ENCODE measurements at regions not wholly inside any gene's neighbourhood (a gene's known extent, or its start where the extent isn't known, plus 50 kb on each side); places are given as distances from the start of the nearest gene placed in this dataset.

GRCh38 chr9:107674721-107675277, 185.2 kb upstream of the KLF4 start:
- peak overlapping the region in 10 of 11 experiments; percentile 55 to 92 (median 68); a peak in 19 of 22 replicates for H3K27ac ChIP-seq
- H3K4me2 ChIP-seq: peak overlapping the region in 9 of 11 experiments; percentile 24 to 84 (median 65); a peak in 16 of 22 replicates
- no peaks in the 10 kb centered on the region for H4K20me1 ChIP-seq
- H3K9me3 ChIP-seq (replicated peaks in 1 of 11): 0 out of 22 replicates have a peak, but pooled peaks cover 0 to 7% (median 0%) of the 10 kb centered on the region in 11 experiments
- H3K36me3 ChIP-seq: no peaks in the 10 kb centered on the region
- peak overlapping the region in 6 of 11 experiments; percentile 18 to 78 (median 63); a peak in 11 of 22 replicates for H3K9ac ChIP-seq
- no peak overlapping the region for H3K4me3 ChIP-seq
- no peaks in the 10 kb centered on the region for H3K27me3 ChIP-seq
- TF ChIP-seq Cebpa-rat (IDR thresholded peaks at IDR 0.05): peak; percentile 45 to 93 (median 73); a peak in 19 of 22 replicates
- H3K4me1 ChIP-seq: peaks cover 0 to 43% (median 28%) of the 10 kb centered on the region in 10 experiments; a peak in 13 of 20 replicates

- Histone ChIP-seq H3K9me3 (replicated peaks in 1 of 11) (0 out of 22 replicates have a peak, but pooled peaks cover 0 to 7% (median 0%) of the 10 kb centered on the region in 11 experiments), H3K4me1 (peaks cover 0 to 43% (median 28%) of the 10 kb centered on the region in 10 experiments; a peak in 13 of 20 replicates), H3K27ac (peak overlapping the region in 10 of 11 experiments; percentile 41 to 92 (median 68); a peak in 18 of 22 replicates), H3K4me3 (no peak overlapping the region), H4K20me1 (no peaks in the 10 kb centered on the region), H3K36me3 (no peaks in the 10 kb centered on the region), H3K27me3 (no peaks in the 10 kb centered on the region), H3K4me2 (peak overlapping the region in 9 of 11 experiments; percentile 24 to 84 (median 65); a peak in 16 of 22 replicates), H3K9ac (peak overlapping the region in 5 of 11 experiments; percentile 28 to 78 (median 60); a peak in 9 of 22 replicates)
- no peak for TF ChIP-seq Cebpa-rat (IDR thresholded peaks at IDR 0.05)
Measured at GRCh38 chr9:107673861-107674720, 184.5 kb upstream of the KLF4 start.

DNA sequence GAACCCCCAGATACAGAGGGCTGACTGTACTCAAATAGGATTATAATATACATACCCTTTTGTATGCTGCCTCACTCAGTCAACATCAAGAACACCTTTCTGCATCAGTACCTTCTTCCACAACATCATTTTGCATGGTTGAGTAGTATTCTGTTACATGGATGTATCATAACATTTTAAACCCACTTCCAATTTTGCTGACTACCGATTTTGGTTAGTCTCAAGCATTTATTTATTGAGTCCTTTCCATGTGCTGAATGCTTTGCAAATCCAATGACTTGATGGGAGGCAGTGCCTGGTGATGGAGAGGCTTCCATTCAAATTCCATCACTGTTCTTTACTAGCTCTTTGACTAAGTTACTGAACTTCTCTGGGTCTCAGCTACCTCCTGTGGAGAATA, 182.0 kb upstream of the KLF4 start:
- TF ChIP-seq Cebpa-rat (IDR thresholded peaks at IDR 0.05): no peak
- Histone ChIP-seq H3K4me2 (no peak overlapping the region), H3K27ac (no peak overlapping the region), H3K9ac (no peak overlapping the region), H3K27me3 (no peaks in the 10 kb centered on the region), H3K4me1 (peaks cover 0 to 41% (median 27%) of the 10 kb centered on the region in 10 experiments; a peak in 13 of 20 replicates), H3K36me3 (no peaks in the 10 kb centered on the region), H3K4me3 (no peak overlapping the region), H4K20me1 (no peaks in the 10 kb centered on the region), H3K9me3 (replicated peaks in 1 of 11) (0 out of 22 replicates have a peak, but pooled peaks cover 0 to 7% (median 0%) of the 10 kb centered on the region in 11 experiments)

DNA sequence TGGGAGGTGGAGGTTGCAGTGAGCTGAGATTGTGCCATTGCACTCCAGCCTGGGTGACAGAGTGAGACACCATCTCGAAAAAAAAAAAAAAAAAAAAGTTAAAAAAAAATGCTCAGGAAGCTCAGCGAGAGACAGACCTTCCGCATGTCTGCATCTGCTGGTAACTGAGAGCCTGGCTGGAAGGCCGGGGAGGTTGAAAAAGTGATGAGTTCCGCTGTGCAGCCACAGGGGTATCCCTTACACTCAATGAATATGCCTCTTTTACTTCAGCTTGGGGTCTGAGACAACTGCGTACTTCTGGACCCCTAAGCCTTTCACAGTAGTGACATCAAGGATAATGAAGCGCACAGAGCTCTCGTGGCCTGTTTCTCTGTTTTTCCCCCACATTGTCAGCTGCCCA, 179.9 kb upstream of the KLF4 start:
- H3K27ac ChIP-seq: no peak overlapping the region
- no peaks in the 10 kb centered on the region for H3K27me3 ChIP-seq
- 0 out of 22 replicates have a peak, but pooled peaks cover 0 to 7% (median 0%) of the 10 kb centered on the region in 11 experiments for H3K9me3 ChIP-seq (replicated peaks in 1 of 11)
- peaks cover 0 to 19% (median 9%) of the 10 kb centered on the region in 10 experiments; a peak in 12 of 20 replicates for H3K4me1 ChIP-seq
- H3K4me2 ChIP-seq: no peak overlapping the region
- no peaks in the 10 kb centered on the region for H3K36me3 ChIP-seq
- no peaks in the 10 kb centered on the region for H4K20me1 ChIP-seq
- no peak for TF ChIP-seq Cebpa-rat (IDR thresholded peaks at IDR 0.05)
- no peak overlapping the region for H3K9ac ChIP-seq
- H3K4me3 ChIP-seq: no peak overlapping the region

DNA sequence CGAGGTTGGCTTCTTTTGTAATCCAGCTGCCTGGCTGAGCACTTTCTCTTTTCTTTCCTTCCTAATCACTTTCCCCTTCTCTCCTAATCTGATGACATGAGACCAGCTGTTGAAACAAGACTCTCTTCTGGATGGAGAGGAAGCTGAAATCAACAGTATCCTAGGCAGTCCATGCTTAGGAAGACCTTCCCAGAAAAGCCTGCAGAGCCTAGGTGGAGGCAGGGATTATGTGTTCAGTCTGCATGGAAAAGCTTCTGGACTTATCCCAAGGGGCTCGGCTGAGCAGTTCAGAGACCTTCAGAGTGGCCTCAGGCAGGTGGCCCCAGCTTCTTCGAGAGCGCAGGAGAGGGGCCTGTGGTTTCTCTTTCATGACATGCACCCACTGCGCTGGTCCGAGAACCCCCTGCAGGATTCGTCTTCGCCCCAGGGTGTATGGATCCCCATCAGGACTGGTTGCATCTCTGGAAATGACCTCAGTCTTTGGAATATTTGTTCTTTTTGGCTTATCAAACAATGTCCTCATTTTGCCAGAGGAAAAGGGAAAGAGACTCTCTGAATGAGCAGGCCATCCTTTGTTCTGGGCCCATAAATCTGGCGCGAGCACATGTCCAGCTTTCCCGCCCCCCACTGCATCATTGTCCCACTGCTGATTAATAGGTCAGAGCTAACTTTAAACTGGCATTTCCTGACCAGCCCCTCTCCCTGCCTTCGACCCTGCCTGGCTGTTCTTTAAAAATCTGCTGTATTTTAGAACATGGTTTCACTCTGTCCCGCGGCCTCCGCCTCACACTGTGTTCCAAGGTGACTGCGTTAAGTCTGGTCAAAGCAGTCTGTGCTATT, 177.9 kb upstream of the KLF4 start:
- Histone ChIP-seq H3K27ac (no peak overlapping the region), H3K9me3 (replicated peaks in 1 of 11) (0 out of 22 replicates have a peak, but pooled peaks cover 0 to 7% (median 0%) of the 10 kb centered on the region in 11 experiments), H3K4me2 (0 out of 22 replicates have a peak overlapping the region, but pooled peaks of 1 of the 11 experiments have one; percentile 23), H3K4me1 (no peaks in the 10 kb centered on the region), H3K4me3 (no peak overlapping the region), H4K20me1 (no peaks in the 10 kb centered on the region), H3K9ac (no peak overlapping the region), H3K27me3 (no peaks in the 10 kb centered on the region), H3K36me3 (no peaks in the 10 kb centered on the region)
- TF ChIP-seq Cebpa-rat (IDR thresholded peaks at IDR 0.05): no peak

DNA sequence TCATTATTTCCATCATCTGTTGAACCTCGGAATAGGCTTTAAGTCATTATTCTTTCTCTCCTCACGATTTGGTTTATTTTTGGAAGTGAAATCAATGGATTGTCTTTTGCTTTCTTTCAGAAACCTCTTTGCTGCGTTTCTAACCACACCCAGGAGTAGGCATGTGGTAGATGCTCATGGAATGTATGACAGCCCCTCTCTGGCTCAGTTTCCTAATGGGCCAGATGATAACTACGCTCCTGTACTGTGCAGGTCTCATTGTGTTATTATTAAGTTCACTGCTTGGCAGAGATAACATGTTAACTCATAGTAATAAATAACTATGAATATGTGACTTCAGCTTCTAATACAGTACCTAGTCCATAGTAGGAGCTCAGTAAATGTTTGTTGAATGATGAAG, 175.5 kb upstream of the KLF4 start:
- Histone ChIP-seq H3K4me2 (no peak overlapping the region), H3K36me3 (no peaks in the 10 kb centered on the region), H3K4me1 (no peaks in the 10 kb centered on the region), H3K9me3 (replicated peaks in 1 of 11) (no peaks in the 10 kb centered on the region), H3K9ac (no peak overlapping the region), H3K27ac (no peak overlapping the region), H3K4me3 (no peak overlapping the region), H4K20me1 (no peaks in the 10 kb centered on the region), H3K27me3 (no peaks in the 10 kb centered on the region)
- TF ChIP-seq Cebpa-rat (IDR thresholded peaks at IDR 0.05): no peak

DNA sequence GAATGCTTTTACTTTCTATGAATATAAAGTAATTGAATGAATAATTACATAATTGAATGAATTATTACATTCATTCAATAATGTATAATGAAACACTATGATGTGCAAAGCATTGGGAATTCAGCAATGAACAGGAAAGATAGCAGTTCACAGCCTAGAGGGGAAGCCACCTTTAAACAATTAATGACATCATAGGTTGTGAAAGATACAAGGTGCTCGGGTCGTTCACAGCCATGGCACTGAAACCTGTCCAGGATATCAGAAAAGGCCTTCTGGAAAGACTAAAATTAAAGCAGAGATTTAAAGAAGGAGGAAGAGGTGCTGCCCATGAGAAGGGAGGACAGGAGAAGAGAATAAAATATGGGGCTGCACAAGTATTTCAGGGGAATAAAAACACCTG, 171.4 kb upstream of the KLF4 start:
- Histone ChIP-seq H4K20me1 (no peaks in the 10 kb centered on the region), H3K9me3 (replicated peaks in 1 of 11) (peaks cover 0 to 6% (median 0%) of the 10 kb centered on the region in 11 experiments; a peak in 3 of 22 replicates), H3K4me2 (no peak overlapping the region), H3K27me3 (no peaks in the 10 kb centered on the region), H3K4me1 (no peaks in the 10 kb centered on the region), H3K27ac (no peak overlapping the region), H3K36me3 (no peaks in the 10 kb centered on the region), H3K4me3 (no peak overlapping the region), H3K9ac (no peak overlapping the region)
- TF ChIP-seq Cebpa-rat (IDR thresholded peaks at IDR 0.05): no peak

DNA sequence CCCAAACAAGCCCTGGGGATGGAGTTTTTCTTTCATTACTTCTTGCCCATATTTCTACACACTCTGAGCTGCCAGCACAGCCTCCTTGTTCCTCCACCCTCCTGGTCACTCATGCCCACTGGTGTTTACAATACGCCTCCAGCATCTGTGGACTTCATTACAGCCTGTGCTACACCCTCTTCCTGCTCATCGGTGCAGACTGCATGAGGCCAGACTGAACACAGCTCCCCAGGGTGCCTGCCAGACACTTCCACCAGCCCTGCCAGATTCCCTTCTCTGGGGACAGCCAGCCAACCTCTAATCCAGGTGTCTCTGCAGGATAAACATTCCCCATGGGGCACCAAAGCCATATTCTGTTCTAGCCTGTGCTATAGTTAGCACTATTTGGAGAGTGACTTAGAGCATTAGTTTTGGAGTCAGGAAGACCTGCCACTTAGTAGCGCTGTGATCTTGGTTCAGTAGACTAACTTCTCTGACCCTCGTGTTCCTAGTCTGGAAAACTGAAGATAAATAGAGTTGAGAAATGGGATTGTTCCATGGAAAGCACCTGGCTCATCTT, 163.8 kb upstream of the KLF4 start:
- peaks cover 0 to 6% (median 0%) of the 10 kb centered on the region in 11 experiments; a peak in 3 of 22 replicates for H3K9me3 ChIP-seq (replicated peaks in 1 of 11)
- peaks cover 0 to 12% (median 9%) of the 10 kb centered on the region in 10 experiments; a peak in 14 of 20 replicates for H3K4me1 ChIP-seq
- H3K4me3 ChIP-seq: no peak overlapping the region
- peak overlapping the region in 1 of 11 experiments; percentile 11; a peak in 1 of 22 replicates for H3K27ac ChIP-seq
- H3K27me3 ChIP-seq: no peaks in the 10 kb centered on the region
- H3K36me3 ChIP-seq: no peaks in the 10 kb centered on the region
- H3K4me2 ChIP-seq: peak overlapping the region in 10 of 11 experiments; percentile 2 to 62 (median 42); a peak in 16 of 22 replicates
- no peak for TF ChIP-seq Cebpa-rat (IDR thresholded peaks at IDR 0.05)
- H4K20me1 ChIP-seq: no peaks in the 10 kb centered on the region
- peak overlapping the region in 2 of 11 experiments; percentile 32 to 33; a peak in 3 of 22 replicates for H3K9ac ChIP-seq

Measured in BLaER1 treated with 17β-estradiol and CSF1 and Interleukin-3, amounts not matched to agents 10 nM and 100 nM (cell line).